ENCODE measurements at regions not wholly inside any gene's neighbourhood (a gene's known extent, or its start where the extent isn't known, plus 50 kb on each side); places are given as distances from the start of the nearest gene placed in this dataset.

- Histone ChIP-seq H3K4me1 (ENCODE audit: control insufficient read depth, insufficient read depth, low read length) (peaks cover 14% of the 10 kb centered on the region), H3K9ac (ENCODE audit: low read depth, low read length) (no peak overlapping the region), H3K9me3 (ENCODE audit: control insufficient read depth, insufficient read depth, low read length) (no peaks in the 10 kb centered on the region), H3K27ac (ENCODE audit: low read depth, low read length) (no peak overlapping the region), H3K27me3 (ENCODE audit: control insufficient read depth, insufficient read depth, low read length) (no peaks in the 10 kb centered on the region), H3K4me3 (ENCODE audit: low read depth, low read length) (no peak overlapping the region), H3K36me3 (ENCODE audit: control insufficient read depth, insufficient read depth, low read length) (no peaks in the 10 kb centered on the region)
Observed at GRCh38 chr17:5706577-5707210, 122.4 kb upstream of the NLRP1 start.

- H3K4me3 ChIP-seq (ENCODE audit: low read depth, low read length), result no peak overlapping the region
- no peaks in the 10 kb centered on the region for H3K9me3 ChIP-seq (ENCODE audit: control insufficient read depth, insufficient read depth, low read length)
- no peaks in the 10 kb centered on the region for H3K36me3 ChIP-seq (ENCODE audit: control insufficient read depth, insufficient read depth, low read length)
- H3K9ac ChIP-seq (ENCODE audit: low read depth, low read length), result no peak overlapping the region
- no peak overlapping the region for H3K27ac ChIP-seq (ENCODE audit: low read depth, low read length)
- no peaks in the 10 kb centered on the region for H3K27me3 ChIP-seq (ENCODE audit: control insufficient read depth, insufficient read depth, low read length)
- peaks cover 13% of the 10 kb centered on the region for H3K4me1 ChIP-seq (ENCODE audit: control insufficient read depth, insufficient read depth, low read length)
Observed at GRCh38 chr17:5707482-5707881, 123.2 kb upstream of the NLRP1 start.

GRCh38 chr17:5708344-5708743, 124.0 kb upstream of the NLRP1 start:
- H3K4me3 ChIP-seq (ENCODE audit: low read depth, low read length), result no peak overlapping the region
- no peak overlapping the region for H3K27ac ChIP-seq (ENCODE audit: low read depth, low read length)
- H3K27me3 ChIP-seq (ENCODE audit: control insufficient read depth, insufficient read depth, low read length), result no peaks in the 10 kb centered on the region
- H3K9me3 ChIP-seq (ENCODE audit: control insufficient read depth, insufficient read depth, low read length), result no peaks in the 10 kb centered on the region
- no peaks in the 10 kb centered on the region for H3K36me3 ChIP-seq (ENCODE audit: control insufficient read depth, insufficient read depth, low read length)
- H3K9ac ChIP-seq (ENCODE audit: low read depth, low read length), result no peak overlapping the region
- H3K4me1 ChIP-seq (ENCODE audit: control insufficient read depth, insufficient read depth, low read length), result peaks cover 10% of the 10 kb centered on the region

DNA sequence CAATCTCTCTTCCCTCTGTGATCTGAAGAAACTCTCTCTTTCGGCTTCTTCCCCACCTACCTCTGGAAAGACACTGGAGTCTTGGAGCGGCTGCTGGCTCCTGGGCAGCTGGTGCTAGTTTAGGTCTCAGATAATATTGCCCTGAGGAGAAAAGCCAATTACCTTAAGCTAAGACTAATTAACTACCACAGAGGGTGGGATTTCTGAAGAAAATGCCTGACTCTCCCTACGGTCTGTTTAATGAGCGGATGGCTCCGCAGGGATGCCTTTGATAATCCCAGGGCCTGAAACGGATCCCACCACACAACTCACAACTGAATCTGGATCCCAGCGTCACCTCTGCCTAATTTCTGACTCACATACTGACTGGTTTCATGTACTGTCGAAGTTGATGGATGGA, 127.0 kb upstream of the NLRP1 start:
- Histone ChIP-seq H3K9ac (ENCODE audit: low read depth, low read length) (no peak overlapping the region), H3K4me1 (ENCODE audit: control insufficient read depth, insufficient read depth, low read length) (0 out of 2 replicates have a peak, but pooled peaks cover 4% of the 10 kb centered on the region), H3K36me3 (ENCODE audit: control insufficient read depth, insufficient read depth, low read length) (no peaks in the 10 kb centered on the region), H3K27me3 (ENCODE audit: control insufficient read depth, insufficient read depth, low read length) (no peaks in the 10 kb centered on the region), H3K27ac (ENCODE audit: low read depth, low read length) (peak overlapping the region; percentile 13), H3K9me3 (ENCODE audit: control insufficient read depth, insufficient read depth, low read length) (no peaks in the 10 kb centered on the region), H3K4me3 (ENCODE audit: low read depth, low read length) (no peak overlapping the region)

GRCh38 chr17:5714993-5715392, 130.7 kb upstream of the NLRP1 start:
- H3K9ac ChIP-seq (ENCODE audit: low read depth, low read length), result no peak overlapping the region
- no peaks in the 10 kb centered on the region for H3K36me3 ChIP-seq (ENCODE audit: control insufficient read depth, insufficient read depth, low read length)
- no peak overlapping the region for H3K4me3 ChIP-seq (ENCODE audit: low read depth, low read length)
- H3K4me1 ChIP-seq (ENCODE audit: control insufficient read depth, insufficient read depth, low read length), result no peaks in the 10 kb centered on the region
- H3K27me3 ChIP-seq (ENCODE audit: control insufficient read depth, insufficient read depth, low read length), result no peaks in the 10 kb centered on the region
- no peaks in the 10 kb centered on the region for H3K9me3 ChIP-seq (ENCODE audit: control insufficient read depth, insufficient read depth, low read length)
- no peak overlapping the region for H3K27ac ChIP-seq (ENCODE audit: low read depth, low read length)

DNA sequence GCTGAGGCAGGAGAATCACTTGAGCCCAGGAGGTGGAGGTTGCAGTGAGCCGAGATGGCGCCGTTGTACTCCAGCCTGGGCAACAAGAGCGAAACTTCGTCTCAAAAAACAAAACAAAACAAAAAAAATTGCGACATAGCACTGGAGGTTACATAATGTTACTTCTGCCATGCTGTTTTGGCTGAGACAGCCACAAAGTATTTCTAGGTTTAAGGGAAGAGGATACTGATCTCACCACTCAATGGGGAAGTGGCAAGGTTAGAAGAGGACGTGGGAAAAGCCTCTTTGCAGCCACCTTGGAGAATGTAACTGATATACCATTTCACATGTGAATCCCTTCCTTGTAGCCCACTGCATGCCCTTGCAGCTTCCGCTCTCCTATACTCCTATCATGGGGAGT, 131.2 kb upstream of the NLRP1 start:
- Histone ChIP-seq H3K36me3 (ENCODE audit: control insufficient read depth, insufficient read depth, low read length) (no peaks in the 10 kb centered on the region), H3K4me3 (ENCODE audit: low read depth, low read length) (no peak overlapping the region), H3K9me3 (ENCODE audit: control insufficient read depth, insufficient read depth, low read length) (no peaks in the 10 kb centered on the region), H3K9ac (ENCODE audit: low read depth, low read length) (no peak overlapping the region), H3K4me1 (ENCODE audit: control insufficient read depth, insufficient read depth, low read length) (no peaks in the 10 kb centered on the region), H3K27me3 (ENCODE audit: control insufficient read depth, insufficient read depth, low read length) (no peaks in the 10 kb centered on the region), H3K27ac (ENCODE audit: low read depth, low read length) (no peak overlapping the region)

DNA sequence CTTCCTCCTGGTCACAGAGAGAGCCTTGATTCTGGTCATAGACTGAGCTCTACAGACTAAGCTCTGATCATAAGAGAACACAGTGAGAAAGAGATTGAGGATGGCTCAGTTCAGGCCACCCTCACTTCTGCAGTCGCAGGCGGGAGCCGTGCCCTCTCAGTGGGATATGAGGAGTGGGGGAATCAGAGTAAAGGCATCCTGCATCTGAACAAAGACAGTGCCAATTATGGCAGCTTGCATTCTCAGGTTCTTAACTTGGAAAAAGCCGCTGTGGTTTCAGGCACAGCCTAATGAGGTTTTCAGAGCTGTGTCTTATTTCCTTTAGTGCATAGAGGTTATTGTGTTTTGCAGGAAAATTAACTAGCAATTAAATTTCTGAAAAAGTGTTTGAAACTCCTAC, 134.4 kb upstream of the NLRP1 start:
- Histone ChIP-seq H3K27ac (ENCODE audit: low read depth, low read length) (no peak overlapping the region), H3K9me3 (ENCODE audit: control insufficient read depth, insufficient read depth, low read length) (no peaks in the 10 kb centered on the region), H3K4me1 (ENCODE audit: control insufficient read depth, insufficient read depth, low read length) (no peaks in the 10 kb centered on the region), H3K36me3 (ENCODE audit: control insufficient read depth, insufficient read depth, low read length) (no peaks in the 10 kb centered on the region), H3K27me3 (ENCODE audit: control insufficient read depth, insufficient read depth, low read length) (no peaks in the 10 kb centered on the region), H3K4me3 (ENCODE audit: low read depth, low read length) (no peak overlapping the region), H3K9ac (ENCODE audit: low read depth, low read length) (no peak overlapping the region)

GRCh38 chr17:5719976-5720375, 135.7 kb upstream of the NLRP1 start:
- H3K36me3 ChIP-seq (ENCODE audit: control insufficient read depth, insufficient read depth, low read length), result no peaks in the 10 kb centered on the region
- H3K27ac ChIP-seq (ENCODE audit: low read depth, low read length), result no peak overlapping the region
- H3K9ac ChIP-seq (ENCODE audit: low read depth, low read length), result no peak overlapping the region
- no peaks in the 10 kb centered on the region for H3K9me3 ChIP-seq (ENCODE audit: control insufficient read depth, insufficient read depth, low read length)
- H3K4me3 ChIP-seq (ENCODE audit: low read depth, low read length), result no peak overlapping the region
- no peaks in the 10 kb centered on the region for H3K27me3 ChIP-seq (ENCODE audit: control insufficient read depth, insufficient read depth, low read length)
- H3K4me1 ChIP-seq (ENCODE audit: control insufficient read depth, insufficient read depth, low read length), result no peaks in the 10 kb centered on the region

DNA sequence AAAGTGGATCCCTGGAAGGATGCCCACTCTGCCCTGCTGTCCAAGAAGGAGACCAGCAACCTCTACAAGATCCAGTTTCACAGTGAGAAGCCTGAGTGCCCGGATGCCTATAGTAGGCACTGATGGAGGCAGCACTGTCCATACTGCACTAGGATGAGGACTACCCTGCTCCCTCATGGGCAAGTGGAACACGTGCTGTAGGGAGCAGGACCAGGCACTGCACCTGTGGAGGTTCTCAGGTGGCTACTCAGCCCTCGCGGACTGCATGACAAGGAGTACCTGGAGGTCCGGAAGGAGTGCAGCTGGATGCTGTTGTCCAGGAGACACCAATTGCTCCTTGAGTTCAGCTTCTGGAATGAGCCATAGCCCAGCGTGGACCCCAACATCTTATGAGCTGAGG, 146.1 kb upstream of the NLRP1 start:
- H3K27ac ChIP-seq (ENCODE audit: low read depth, low read length), result no peak overlapping the region
- no peaks in the 10 kb centered on the region for H3K9me3 ChIP-seq (ENCODE audit: control insufficient read depth, insufficient read depth, low read length)
- H3K27me3 ChIP-seq (ENCODE audit: control insufficient read depth, insufficient read depth, low read length), result no peaks in the 10 kb centered on the region
- H3K4me1 ChIP-seq (ENCODE audit: control insufficient read depth, insufficient read depth, low read length), result peaks cover 4% of the 10 kb centered on the region; the same call in 1 of the 2 replicates
- H3K9ac ChIP-seq (ENCODE audit: low read depth, low read length), result no peak overlapping the region
- H3K4me3 ChIP-seq (ENCODE audit: low read depth, low read length), result no peak overlapping the region
- H3K36me3 ChIP-seq (ENCODE audit: control insufficient read depth, insufficient read depth, low read length), result no peaks in the 10 kb centered on the region

- Histone ChIP-seq H3K36me3 (ENCODE audit: control insufficient read depth, insufficient read depth, low read length) (no peaks in the 10 kb centered on the region), H3K27ac (ENCODE audit: low read depth, low read length) (no peak overlapping the region), H3K27me3 (ENCODE audit: control insufficient read depth, insufficient read depth, low read length) (no peaks in the 10 kb centered on the region), H3K9ac (ENCODE audit: low read depth, low read length) (no peak overlapping the region), H3K4me3 (ENCODE audit: low read depth, low read length) (no peak overlapping the region), H3K9me3 (ENCODE audit: control insufficient read depth, insufficient read depth, low read length) (no peaks in the 10 kb centered on the region), H3K4me1 (ENCODE audit: control insufficient read depth, insufficient read depth, low read length) (peaks cover 9% of the 10 kb centered on the region)
Observed at GRCh38 chr17:5740937-5741336, 156.6 kb upstream of the NLRP1 start.

DNA sequence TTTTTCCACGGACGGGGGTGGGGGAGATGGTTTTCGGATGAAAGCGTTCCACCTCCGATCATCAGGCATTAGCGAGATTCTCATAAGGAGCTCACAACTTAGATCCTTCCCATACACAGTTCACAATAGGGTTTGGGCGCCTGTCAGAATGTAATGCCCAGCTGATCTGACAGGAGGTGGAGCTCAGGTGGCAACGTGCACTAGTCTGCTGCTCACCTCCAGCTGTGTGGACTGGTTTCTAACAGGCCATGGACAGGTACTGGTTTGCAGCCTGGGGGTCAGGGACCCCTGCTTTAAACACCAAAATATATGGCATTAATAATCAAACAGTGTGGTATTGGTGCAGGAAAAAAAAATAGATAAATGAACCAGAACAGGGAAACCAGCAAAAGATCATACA, 157.5 kb upstream of the NLRP1 start:
- no peak overlapping the region for H3K27ac ChIP-seq (ENCODE audit: low read depth, low read length)
- H3K27me3 ChIP-seq (ENCODE audit: control insufficient read depth, insufficient read depth, low read length), result no peaks in the 10 kb centered on the region
- H3K9ac ChIP-seq (ENCODE audit: low read depth, low read length), result no peak overlapping the region
- peaks cover 9% of the 10 kb centered on the region for H3K4me1 ChIP-seq (ENCODE audit: control insufficient read depth, insufficient read depth, low read length)
- no peaks in the 10 kb centered on the region for H3K9me3 ChIP-seq (ENCODE audit: control insufficient read depth, insufficient read depth, low read length)
- H3K36me3 ChIP-seq (ENCODE audit: control insufficient read depth, insufficient read depth, low read length), result no peaks in the 10 kb centered on the region
- no peak overlapping the region for H3K4me3 ChIP-seq (ENCODE audit: low read depth, low read length)

Data from HUES48 (cell line).